NCI-H187 (cell line): ENCODE measurements at regions not wholly inside any gene's neighbourhood (a gene's known extent, or its start where the extent isn't known, plus 50 kb on each side); places are given as distances from the start of the nearest gene placed in this dataset.
"Not testable (repeated sequence)": the region's sequence is repeated elsewhere in the genome, so short reads cannot be mapped to it uniquely, and the experiment has no call there.

ENCODE experiments used
- DNase-seq, 2 experiments: peaks; one replicate each; lab custom pipeline; 2025; lab: John Stamatoyannopoulos, UW

- no peak for DNase-seq
Measured at GRCh38 chr1:105585791-105586190, 1470.7 kb upstream of the PRMT6 start.

- no peak for DNase-seq
Measured at GRCh38 chr1:105591681-105592080, 1464.8 kb upstream of the PRMT6 start.

GRCh38 chr1:105608713-105609112, 1447.8 kb upstream of the PRMT6 start:
- no peak for DNase-seq

GRCh38 chr1:105626276-105626987, 1430.0 kb upstream of the PRMT6 start:
- DNase-seq: no peak

- not testable (repeated sequence) for DNase-seq
Measured at GRCh38 chr1:105631153-105631744, 1425.2 kb upstream of the PRMT6 start.

- no peak for DNase-seq
Measured at GRCh38 chr1:105632342-105633196, 1423.9 kb upstream of the PRMT6 start.

DNA sequence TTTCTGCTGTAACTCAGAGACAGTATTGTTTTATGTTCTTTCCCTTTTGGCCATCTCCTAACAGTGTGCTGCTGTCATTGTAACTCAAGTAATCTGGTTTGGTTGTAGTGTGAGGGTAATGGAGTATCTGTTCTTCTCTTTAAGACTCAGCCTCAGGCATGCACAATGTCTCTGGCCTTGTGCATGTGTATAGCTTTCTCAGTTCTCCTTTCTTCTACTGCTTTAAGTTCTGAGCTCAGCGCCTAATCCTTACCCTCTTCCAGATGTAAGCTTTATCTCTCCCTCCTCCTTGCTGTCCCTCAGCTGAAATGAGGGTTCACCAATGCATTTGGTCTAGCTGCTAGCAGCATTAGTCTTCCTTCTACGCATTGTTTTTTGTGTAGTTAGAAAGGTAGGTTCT, 1420.4 kb upstream of the PRMT6 start:
- no peak for DNase-seq

GRCh38 chr1:105641407-105641806, 1415.1 kb upstream of the PRMT6 start:
- DNase-seq: no peak

GRCh38 chr1:105652109-105652508, 1404.4 kb upstream of the PRMT6 start:
- DNase-seq: no peak

DNA sequence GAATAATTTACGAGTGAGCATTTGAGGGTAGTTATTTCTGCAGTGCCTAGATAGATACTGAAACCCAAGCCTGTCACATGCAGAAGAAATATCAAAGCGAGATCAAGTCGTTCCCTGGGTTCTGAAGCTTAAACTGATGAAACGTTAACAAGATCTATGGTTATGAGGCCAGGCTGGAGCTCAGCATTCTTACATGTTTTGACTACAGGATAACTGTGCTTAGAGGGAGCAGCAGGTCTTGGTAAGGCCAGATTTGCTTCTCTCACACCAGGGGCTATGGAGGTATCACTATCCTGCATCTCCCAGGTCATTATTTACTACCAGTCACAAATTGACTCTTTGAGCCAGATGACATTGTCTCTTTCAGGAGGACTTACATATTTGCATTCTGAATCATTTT, 1401.4 kb upstream of the PRMT6 start:
- no peak for DNase-seq

GRCh38 chr1:105664495-105664894, 1392.0 kb upstream of the PRMT6 start:
- DNase-seq: no peak

GRCh38 chr1:105678334-105678733, 1378.1 kb upstream of the PRMT6 start:
- no peak for DNase-seq

DNA sequence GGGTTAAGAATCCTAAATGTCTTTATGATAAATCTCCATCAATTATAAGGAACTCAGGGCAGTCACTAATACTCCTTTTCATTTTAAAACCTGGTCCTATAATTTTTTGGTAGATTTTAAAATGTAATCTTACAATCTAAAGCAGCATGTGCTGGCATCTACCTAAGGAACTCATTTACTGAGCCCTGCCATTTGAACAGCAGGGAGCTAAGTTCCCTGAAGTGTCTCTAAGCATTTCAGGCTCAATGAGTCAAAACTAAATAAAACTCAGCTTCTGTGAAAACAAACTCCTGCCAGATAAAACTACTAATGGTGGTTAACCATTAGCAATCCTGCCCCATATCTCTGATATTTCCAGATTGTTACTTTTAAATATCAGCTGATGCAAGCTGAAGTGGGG, 1371.8 kb upstream of the PRMT6 start:
- DNase-seq: no peak

GRCh38 chr1:105686026-105686425, 1370.4 kb upstream of the PRMT6 start:
- DNase-seq: no peak

DNA sequence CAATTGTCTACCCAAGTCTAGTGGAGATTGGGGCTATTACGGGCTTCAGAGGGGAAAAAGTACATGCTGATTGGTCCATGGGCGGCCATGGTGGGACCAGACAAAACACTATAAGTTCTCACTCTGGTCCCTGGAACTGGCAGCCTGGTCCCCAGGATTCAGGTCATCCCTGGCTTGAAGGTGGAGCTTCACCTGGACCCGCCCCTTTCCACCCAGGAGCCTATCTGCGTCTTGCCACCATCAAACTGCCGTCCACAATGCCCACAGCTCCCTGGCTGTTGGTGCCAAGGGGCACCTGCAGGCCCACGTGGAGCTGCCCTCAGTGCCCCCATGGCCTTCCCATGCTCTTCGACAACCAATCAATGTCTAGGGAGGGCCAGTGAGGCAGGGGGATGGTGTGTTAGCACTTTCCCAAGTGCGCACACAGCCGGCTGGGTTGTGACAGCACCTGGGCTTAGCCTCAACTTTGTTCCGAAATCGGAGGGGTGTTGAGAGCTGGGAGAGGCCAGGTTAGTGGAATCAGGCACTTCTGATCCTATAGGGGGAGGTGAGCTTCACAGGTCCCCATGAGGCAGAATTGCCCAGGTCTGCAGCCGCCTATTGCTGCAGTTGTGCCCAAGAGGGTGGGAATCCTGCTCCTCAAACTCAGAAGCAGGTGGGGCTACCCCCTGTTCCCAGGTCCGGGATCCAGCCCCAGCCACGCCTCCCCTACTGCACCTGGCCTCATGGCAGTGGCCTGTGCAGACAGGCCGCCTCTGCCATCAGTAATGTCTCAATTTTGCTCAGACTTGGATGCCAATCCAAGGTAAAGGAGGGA, 1369.4 kb upstream of the PRMT6 start:
- DNase-seq: no peak

DNA sequence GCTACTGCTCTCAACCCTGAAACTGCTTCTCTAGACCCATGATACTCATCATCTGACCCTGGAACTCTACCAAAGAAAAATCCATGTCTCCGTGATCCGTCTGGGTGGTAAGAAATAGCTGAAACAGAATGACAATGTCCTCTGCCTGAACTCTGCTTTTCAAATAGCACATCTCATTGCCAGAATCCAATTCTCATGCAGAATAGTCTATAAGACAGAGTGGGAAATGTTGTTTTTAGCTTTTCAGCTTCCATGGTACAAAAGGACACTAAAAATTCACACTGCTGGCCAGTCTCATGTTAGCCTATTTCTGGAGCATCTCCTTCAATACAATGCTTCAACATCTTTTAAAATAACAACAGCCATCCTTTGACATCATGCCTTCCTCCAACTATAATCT, 1355.8 kb upstream of the PRMT6 start:
- DNase-seq: no peak

- no peak for DNase-seq
Measured at GRCh38 chr1:105724286-105724685, 1332.2 kb upstream of the PRMT6 start.

DNA sequence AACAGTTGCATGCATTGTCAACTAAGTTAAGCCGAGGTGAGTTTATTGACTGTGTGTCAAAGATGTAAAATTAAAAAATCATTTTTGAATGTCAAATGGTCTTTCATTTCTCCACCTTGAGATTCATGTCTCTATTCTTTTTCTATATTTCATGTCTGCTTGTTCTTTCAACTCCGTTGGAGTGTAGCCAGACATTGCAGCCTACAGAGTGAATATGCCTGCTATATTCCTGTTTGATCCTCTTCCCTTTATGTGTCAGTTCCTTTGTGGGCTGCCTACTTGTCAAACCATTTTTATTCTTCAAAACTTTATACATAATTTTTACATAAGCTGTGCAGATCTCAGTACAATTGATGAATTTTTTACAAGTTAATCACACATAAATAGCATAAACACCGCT, 1325.8 kb upstream of the PRMT6 start:
- DNase-seq: no peak

DNA sequence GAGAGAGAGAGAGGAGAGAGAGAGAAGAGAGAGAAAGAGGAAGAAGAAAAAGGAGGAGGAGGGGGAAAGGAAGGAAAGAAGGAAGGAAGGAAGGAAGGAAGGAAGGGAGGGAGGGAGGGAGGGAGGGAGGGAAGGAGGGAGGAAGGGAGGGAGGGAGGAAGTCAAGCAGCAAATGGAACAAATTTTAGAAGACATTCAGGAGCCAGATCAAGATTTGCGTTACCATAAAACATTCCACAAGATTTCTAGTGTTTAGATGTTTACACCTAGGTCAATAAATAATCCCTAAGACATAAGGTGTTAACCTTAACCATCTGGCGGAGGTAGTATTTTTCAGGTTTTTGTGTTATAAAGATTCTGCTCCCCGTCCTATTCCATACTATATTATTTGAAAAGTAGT, 1320.1 kb upstream of the PRMT6 start:
- no peak for DNase-seq

DNA sequence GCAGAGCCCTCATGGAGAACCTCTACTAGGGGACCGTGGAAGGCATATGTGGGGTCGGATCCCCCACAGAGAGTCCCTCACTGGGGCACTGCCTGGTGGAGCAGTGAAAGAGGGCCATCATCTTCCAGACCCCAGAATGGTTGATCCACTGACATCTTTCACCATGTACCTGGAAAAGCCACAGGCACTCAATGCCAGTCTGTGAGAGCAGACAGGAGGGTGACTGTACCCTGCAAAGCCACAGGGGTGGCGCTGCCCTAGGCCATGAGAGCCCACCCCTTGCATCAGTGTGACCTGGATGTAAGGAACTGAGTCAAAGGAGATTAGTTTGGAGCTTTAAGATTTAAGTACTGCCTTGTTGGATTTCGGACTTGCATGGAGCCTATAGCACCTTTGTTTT, 1276.7 kb upstream of the PRMT6 start:
- DNase-seq: no peak

DNA sequence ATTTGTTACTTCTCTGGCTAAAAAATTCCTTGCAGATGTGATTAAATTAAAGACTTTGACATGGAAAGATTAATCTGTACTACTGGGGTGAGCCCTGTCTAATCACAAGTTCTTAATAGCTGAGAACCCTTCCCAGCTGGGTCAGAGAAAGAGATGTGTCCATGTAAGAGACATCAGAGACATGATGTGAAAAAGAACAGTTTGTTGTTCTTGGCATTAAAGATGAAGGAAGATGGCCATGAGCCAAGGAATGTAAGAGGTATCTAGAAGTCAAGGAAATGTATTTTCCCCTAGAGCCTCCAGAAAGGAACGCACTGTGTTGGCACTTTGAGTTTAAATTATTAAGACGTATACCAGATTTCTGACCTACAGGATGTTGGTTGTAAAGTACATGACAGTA, 1271.5 kb upstream of the PRMT6 start:
- no peak for DNase-seq

GRCh38 chr1:105793536-105794146, 1262.8 kb upstream of the PRMT6 start:
- DNase-seq: no peak
